Endothelial cell (in vitro differentiated cells): ENCODE measurements at regions not wholly inside any gene's neighbourhood (a gene's known extent, or its start where the extent isn't known, plus 50 kb on each side); places are given as distances from the start of the nearest gene placed in this dataset.
"Not testable (repeated sequence)": the region's sequence is repeated elsewhere in the genome, so short reads cannot be mapped to it uniquely, and the experiment has no call there.

Experiments used
- DNase-seq: peaks from one replicate; pipeline ENCODE4 v3.0.0; 2021; ENCODE audit warnings: low spot score
- H3K27ac Mint-ChIP-seq: one replicate; pipeline ENCODE4 v1.8.0; 2021; ENCODE audit warnings: mixed read lengths, inconsistent platforms; ENCODE audit not compliant: unreplicated experiment
- H3K27me3 Mint-ChIP-seq: one replicate; pipeline ENCODE4 v1.8.0; 2021; ENCODE audit warnings: mild to moderate bottlenecking, moderate library complexity, mixed read lengths, inconsistent platforms; ENCODE audit not compliant: unreplicated experiment
- H3K36me3 Mint-ChIP-seq: one replicate; pipeline ENCODE4 v1.8.0; 2021; ENCODE audit warnings: mild to moderate bottlenecking, low read depth, mixed read lengths, inconsistent platforms; ENCODE audit not compliant: unreplicated experiment
- H3K4me1 Mint-ChIP-seq: one replicate; pipeline ENCODE4 v1.8.0; 2021; ENCODE audit warnings: mild to moderate bottlenecking, mixed read lengths, inconsistent platforms; ENCODE audit not compliant: unreplicated experiment
- H3K4me3 Mint-ChIP-seq: one replicate; pipeline ENCODE4 v1.8.0; 2021; ENCODE audit warnings: mild to moderate bottlenecking, mixed read lengths, inconsistent platforms; ENCODE audit not compliant: unreplicated experiment
- H3K9me3 Mint-ChIP-seq: one replicate; pipeline ENCODE4 v1.8.0; 2021; ENCODE audit warnings: mixed read lengths, inconsistent platforms; ENCODE audit not compliant: unreplicated experiment
- TF ChIP-seq, protein P1 (sequence below): fragments of 200-600 bp; sonication (generic); IDR thresholded peaks from one replicate; pipeline ENCODE4 v1.5.0; 2021; ENCODE audit warnings: antibody characterized with exemption; ENCODE audit not compliant: unreplicated experiment

GRCh38 chr11:101241160-101241795 is 111.7 kb upstream of the PGR start:
- Mint-ChIP-seq H3K9me3 (no peaks in the 10 kb centered on the region), H3K4me3 (no peak overlapping the region), H3K4me1 (no peaks in the 10 kb centered on the region), H3K27ac (no peak overlapping the region), H3K36me3 (no peaks in the 10 kb centered on the region), H3K27me3 (peaks cover 3% of the 10 kb centered on the region)
- TF ChIP-seq, protein P1, sequence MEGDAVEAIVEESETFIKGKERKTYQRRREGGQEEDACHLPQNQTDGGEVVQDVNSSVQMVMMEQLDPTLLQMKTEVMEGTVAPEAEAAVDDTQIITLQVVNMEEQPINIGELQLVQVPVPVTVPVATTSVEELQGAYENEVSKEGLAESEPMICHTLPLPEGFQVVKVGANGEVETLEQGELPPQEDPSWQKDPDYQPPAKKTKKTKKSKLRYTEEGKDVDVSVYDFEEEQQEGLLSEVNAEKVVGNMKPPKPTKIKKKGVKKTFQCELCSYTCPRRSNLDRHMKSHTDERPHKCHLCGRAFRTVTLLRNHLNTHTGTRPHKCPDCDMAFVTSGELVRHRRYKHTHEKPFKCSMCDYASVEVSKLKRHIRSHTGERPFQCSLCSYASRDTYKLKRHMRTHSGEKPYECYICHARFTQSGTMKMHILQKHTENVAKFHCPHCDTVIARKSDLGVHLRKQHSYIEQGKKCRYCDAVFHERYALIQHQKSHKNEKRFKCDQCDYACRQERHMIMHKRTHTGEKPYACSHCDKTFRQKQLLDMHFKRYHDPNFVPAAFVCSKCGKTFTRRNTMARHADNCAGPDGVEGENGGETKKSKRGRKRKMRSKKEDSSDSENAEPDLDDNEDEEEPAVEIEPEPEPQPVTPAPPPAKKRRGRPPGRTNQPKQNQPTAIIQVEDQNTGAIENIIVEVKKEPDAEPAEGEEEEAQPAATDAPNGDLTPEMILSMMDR = no peak
- DNase-seq = no peak

DNA sequence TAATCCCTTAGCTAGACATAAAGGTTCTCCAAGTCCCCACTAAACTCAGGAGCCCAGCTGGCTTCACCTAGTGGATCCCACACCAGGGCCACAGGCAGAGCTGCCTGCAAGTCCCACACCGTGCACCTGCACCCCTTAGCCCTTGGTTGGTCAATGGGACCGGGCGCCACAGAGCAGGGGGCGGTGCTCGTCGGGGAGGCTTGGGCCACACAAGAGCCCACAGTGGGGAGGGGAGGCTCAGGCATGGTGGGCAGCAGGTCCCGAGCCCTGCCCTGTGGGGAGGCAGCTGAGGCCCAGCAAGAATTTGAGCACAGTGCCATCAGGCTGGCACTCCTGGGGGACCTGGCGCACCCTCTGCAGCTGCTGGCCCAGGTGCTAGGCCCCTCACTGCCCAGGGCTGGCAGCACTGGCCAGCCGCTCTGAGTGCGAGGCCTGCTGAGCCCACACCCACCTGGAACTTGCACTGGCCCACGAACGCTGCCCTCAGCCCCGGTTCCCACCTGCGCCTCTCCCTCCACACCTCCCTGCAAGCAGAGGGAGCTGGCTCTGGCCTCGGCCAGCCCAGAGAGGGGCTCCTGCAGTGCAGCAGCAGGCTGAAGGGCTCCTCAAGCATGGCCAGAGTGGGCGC is 101.7 kb upstream of the PGR start:
- H3K4me1 Mint-ChIP-seq, H3K9me3 Mint-ChIP-seq, H3K4me3 Mint-ChIP-seq, DNase-seq, H3K36me3 Mint-ChIP-seq, H3K27ac Mint-ChIP-seq, H3K27me3 Mint-ChIP-seq: not testable (repeated sequence)

GRCh38 chr11:101226617-101227016 is 97.0 kb upstream of the PGR start:
- Mint-ChIP-seq H3K27me3 (peaks cover 5% of the 10 kb centered on the region), H3K4me1 (no peaks in the 10 kb centered on the region), H3K4me3 (no peak overlapping the region), H3K9me3 (no peaks in the 10 kb centered on the region), H3K36me3 (peaks cover 9% of the 10 kb centered on the region), H3K27ac (no peak overlapping the region)
- no peak for DNase-seq
- TF ChIP-seq, protein P1 = no peak

GRCh38 chr11:101224221-101224620 is 94.6 kb upstream of the PGR start:
- TF ChIP-seq, protein P1 = no peak
- H3K27me3 Mint-ChIP-seq = peaks cover 5% of the 10 kb centered on the region
- H3K9me3 Mint-ChIP-seq = peaks cover 3% of the 10 kb centered on the region
- no peaks in the 10 kb centered on the region for H3K4me1 Mint-ChIP-seq
- H3K36me3 Mint-ChIP-seq = peaks cover 5% of the 10 kb centered on the region
- no peak overlapping the region for H3K27ac Mint-ChIP-seq
- no peak for DNase-seq
- no peak overlapping the region for H3K4me3 Mint-ChIP-seq

DNA sequence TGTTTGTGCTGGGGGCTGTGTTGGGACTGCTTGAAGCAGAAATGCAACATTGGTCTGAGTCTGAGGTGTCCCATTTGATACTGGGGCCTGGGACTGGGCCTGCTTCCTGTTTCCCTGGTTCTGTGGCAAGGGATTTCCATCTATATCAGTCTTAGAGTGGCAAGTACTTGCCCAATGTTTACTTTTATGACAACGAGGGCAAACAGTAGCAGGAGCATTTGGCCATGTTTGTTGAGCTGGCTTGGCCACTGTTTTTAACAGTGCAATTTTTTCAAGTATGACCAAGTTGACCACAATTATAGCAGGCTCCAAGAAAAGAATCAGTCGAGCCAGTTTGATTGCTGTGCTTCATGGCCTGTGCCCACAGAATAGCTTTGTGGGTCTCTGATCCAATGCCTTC is 88.5 kb upstream of the PGR start:
- not testable (repeated sequence) for H3K4me3 Mint-ChIP-seq, H3K4me1 Mint-ChIP-seq, DNase-seq, H3K36me3 Mint-ChIP-seq, H3K27ac Mint-ChIP-seq, H3K27me3 Mint-ChIP-seq, H3K9me3 Mint-ChIP-seq

DNA sequence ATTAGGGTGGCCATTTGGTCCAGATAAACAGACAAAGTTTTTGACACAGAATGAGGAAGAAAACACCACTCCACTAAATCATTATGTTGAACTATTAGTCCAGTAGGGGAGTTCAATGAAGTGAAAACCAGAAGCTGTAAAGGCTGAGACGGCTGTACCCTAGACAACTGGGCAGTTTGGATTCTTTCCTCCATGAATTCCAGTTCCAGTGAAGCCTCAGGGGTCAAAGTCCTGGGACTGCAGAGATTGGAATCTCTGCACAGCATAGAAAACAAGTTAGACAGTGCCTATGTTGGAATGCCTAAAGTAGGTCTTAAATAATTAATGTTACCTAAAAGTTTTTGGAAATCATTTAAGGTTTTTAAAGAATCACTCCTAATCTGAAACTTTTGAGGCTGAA is 86.5 kb upstream of the PGR start:
- DNase-seq, H3K4me3 Mint-ChIP-seq, H3K27me3 Mint-ChIP-seq, H3K27ac Mint-ChIP-seq, H3K36me3 Mint-ChIP-seq, H3K4me1 Mint-ChIP-seq: not testable (repeated sequence)
- H3K9me3 Mint-ChIP-seq = peaks cover 16% of the 10 kb centered on the region
